NT2/D1 (cell line): ENCODE measurements at regions not wholly inside any gene's neighbourhood (a gene's known extent, or its start where the extent isn't known, plus 50 kb on each side); places are given as distances from the start of the nearest gene placed in this dataset.
"Not testable (repeated sequence)": the region's sequence is repeated elsewhere in the genome, so short reads cannot be mapped to it uniquely, and the experiment has no call there.

Experiments used
- DNase-seq: peaks from one replicate; pipeline ENCODE4 v3.0.0-alpha.2; 2011; ENCODE audit warnings: low read depth, low spot score
- H3K27me3 ChIP-seq: 2 replicates; pipeline ENCODE4 v1.6.0; 2011; ENCODE audit warnings: mild to moderate bottlenecking; ENCODE audit not compliant: insufficient read length, insufficient read depth
- H3K36me3 ChIP-seq: 2 replicates; pipeline ENCODE4 v1.6.1; 2011; ENCODE audit warnings: mild to moderate bottlenecking, low read length, mixed read lengths; ENCODE audit not compliant: insufficient read depth, insufficient read length
- H3K4me1 ChIP-seq: 2 replicates; pipeline ENCODE4 v1.5.1; 2011; ENCODE audit not compliant: insufficient read depth, insufficient read length
- H3K4me3 ChIP-seq: 2 replicates; pipeline ENCODE4 v1.5.1; 2011; ENCODE audit warnings: low read depth; ENCODE audit not compliant: insufficient read length
- H3K9ac ChIP-seq: 2 replicates; pipeline ENCODE4 v1.6.0; 2011; ENCODE audit warnings: low read depth; ENCODE audit not compliant: insufficient read length
- H3K9me3 ChIP-seq: 2 replicates; pipeline ENCODE4 v1.5.1; 2011; ENCODE audit warnings: mild to moderate bottlenecking, low read length; ENCODE audit not compliant: insufficient read depth
- SUZ12 ChIP-seq: IDR thresholded peaks from 2 replicates; pipeline ENCODE4 v1.6.1; 2011; ENCODE audit not compliant: insufficient read length, insufficient read depth; ENCODE audit errors: extremely low read depth
- YY1 ChIP-seq: IDR thresholded peaks from 2 replicates; pipeline ENCODE4 v1.6.1; 2011; ENCODE audit not compliant: insufficient read length, insufficient read depth
- ZNF274 ChIP-seq: IDR thresholded peaks from 2 replicates; pipeline ENCODE4 v1.6.1; 2011; ENCODE audit warnings: mild to moderate bottlenecking, low read depth, low read length

DNA sequence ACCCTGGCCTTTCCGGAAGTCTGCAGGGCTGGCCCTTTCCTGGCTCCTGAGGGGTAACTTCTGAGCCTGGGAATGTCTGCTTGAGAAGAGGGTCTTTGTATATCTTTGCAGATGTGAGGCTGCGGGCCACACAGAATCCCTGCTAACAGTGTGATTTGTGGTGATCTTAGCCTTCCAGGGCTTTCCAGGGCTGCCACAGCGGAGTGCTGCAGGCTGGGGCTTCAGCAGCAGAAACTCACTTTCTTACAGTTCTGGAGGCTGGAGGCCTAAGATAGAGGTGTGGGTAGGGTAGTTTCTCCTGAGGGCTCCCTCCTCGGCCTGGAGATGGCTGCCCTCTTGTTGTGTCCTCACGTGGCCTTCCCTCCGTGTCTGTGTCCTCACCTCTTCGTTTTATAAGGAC, 294.7 kb upstream of the HS6ST1 start:
- DNase-seq = no peak
- Histone ChIP-seq H3K9me3 (peaks cover 9% of the 10 kb centered on the region; the same call in 1 of the 2 replicates), H3K9ac (no peak overlapping the region), H3K4me1 (peaks cover 4% of the 10 kb centered on the region), H3K4me3 (no peak overlapping the region), H3K36me3 (no peaks in the 10 kb centered on the region), H3K27me3 (no peaks in the 10 kb centered on the region)
- no peak for TF ChIP-seq SUZ12
- TF ChIP-seq ZNF274 = no peak
- TF ChIP-seq YY1 = no peak

DNA sequence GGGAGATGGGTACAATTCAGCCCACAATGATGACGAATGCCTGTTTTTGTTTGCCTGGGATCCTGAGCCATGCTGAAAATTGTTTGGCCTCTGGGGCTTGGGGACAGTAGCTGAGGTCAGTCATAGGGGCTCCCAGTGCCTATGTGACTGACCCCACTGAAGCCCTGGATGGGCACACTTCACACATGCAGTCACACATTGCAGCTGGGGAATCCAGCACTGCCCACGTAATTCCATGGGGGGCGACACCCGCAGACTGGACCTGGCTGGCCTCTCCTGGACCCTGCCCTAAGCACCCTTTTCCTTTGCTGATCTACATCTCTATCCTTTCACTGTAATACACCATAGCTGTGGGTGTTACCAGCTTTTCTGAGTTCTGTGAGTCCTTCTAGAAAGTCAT, 295.2 kb upstream of the HS6ST1 start:
- TF ChIP-seq YY1 = no peak
- no peak for TF ChIP-seq ZNF274
- TF ChIP-seq SUZ12 = no peak
- H3K4me3 ChIP-seq = no peak overlapping the region

DNA sequence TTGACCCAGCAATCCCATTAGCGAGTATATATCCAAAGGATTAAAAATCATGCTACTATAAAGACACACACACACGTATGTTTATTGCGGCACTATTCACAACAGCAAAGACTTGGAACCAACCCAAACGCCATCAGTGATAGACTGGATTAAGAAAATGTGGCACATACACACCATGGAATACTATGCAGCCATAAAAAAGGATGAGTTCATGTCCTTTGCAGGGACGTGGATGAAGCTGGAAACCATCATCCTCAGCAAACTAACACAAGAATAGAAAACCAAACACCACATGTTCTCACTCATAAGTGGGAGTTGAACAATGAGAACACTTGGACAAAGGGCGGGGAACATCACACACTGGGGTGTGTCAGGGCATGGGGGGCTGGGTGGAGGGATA, 296.2 kb upstream of the HS6ST1 start:
- not testable (repeated sequence) for H3K36me3 ChIP-seq

More for the DNA sequence above, 295.2 kb upstream of the HS6ST1 start:
- Histone ChIP-seq H3K27me3 (no peaks in the 10 kb centered on the region), H3K4me1 (peaks cover 4% of the 10 kb centered on the region), H3K9me3 (peaks cover 15% of the 10 kb centered on the region; the same call in 1 of the 2 replicates), H3K9ac (no peak overlapping the region), H3K36me3 (no peaks in the 10 kb centered on the region)
- no peak for DNase-seq

DNA sequence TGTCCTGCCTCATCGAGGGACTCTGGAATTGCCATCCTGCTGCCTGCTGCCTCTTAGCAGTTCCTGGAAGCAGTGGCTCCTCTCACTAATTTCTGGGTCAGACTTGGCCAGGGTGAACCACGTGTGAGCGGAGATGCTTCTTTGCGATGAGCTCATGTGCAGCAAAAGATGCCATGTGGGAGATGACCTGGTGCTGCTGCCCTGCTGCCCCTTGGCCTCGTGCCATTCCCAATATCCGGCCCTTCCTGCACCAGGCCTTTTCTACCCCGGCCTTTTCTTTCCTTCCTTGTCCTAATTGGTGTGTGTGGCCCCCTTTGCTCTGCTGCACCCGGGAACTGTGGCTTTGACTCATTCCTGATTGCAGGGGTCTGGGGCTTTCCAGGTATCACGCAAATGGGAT, 296.9 kb upstream of the HS6ST1 start:
- H3K27me3 ChIP-seq = no peaks in the 10 kb centered on the region
- no peaks in the 10 kb centered on the region for H3K36me3 ChIP-seq
- H3K9ac ChIP-seq = no peak overlapping the region
- DNase-seq = no peak
- peaks cover 20% of the 10 kb centered on the region; the same call in 1 of the 2 replicates for H3K9me3 ChIP-seq
- TF ChIP-seq YY1 = no peak
- TF ChIP-seq ZNF274 = no peak
- TF ChIP-seq SUZ12 = no peak
- peaks cover 4% of the 10 kb centered on the region for H3K4me1 ChIP-seq
- H3K4me3 ChIP-seq = no peak overlapping the region

More for the DNA sequence above, 296.2 kb upstream of the HS6ST1 start:
- H3K9me3 ChIP-seq = peaks cover 20% of the 10 kb centered on the region; the same call in 1 of the 2 replicates
- not testable (repeated sequence) for H3K27me3 ChIP-seq, H3K9ac ChIP-seq, DNase-seq, H3K4me1 ChIP-seq, H3K4me3 ChIP-seq

DNA sequence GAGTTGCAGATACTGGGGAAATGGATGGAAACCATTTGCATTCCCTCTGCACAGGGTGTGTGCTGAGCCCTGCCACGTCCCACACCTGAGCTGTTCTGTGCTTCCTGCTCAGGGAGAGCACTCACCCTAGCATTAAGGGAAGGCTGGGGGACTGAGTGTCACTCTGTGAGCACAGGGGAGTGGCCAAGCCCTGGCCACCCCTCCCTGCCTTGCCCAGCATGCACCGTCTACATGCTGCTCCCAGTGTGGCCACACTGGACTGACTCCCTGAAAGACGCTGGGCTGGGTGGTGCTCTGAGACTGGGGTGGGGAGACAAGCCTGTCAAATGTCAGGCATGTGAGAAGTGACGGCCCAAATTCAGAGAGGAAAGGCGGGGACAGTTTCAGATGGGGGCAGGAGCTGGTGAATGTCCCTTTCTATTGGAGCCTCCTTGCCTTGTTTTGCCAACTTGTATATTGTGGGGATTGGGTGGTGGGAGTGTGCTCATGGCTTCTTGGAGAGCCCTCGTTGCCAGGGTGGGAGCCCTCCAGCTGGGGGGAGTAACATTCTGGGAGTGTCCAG, 298.4 kb upstream of the HS6ST1 start:
- Histone ChIP-seq H3K9ac (no peak overlapping the region), H3K4me3 (no peak overlapping the region), H3K4me1 (no peaks in the 10 kb centered on the region), H3K27me3 (no peaks in the 10 kb centered on the region), H3K9me3 (peaks cover 20% of the 10 kb centered on the region; the same call in 1 of the 2 replicates), H3K36me3 (no peaks in the 10 kb centered on the region)
- TF ChIP-seq SUZ12 (no peak), YY1 (no peak), ZNF274 (no peak)
- no peak for DNase-seq

DNA sequence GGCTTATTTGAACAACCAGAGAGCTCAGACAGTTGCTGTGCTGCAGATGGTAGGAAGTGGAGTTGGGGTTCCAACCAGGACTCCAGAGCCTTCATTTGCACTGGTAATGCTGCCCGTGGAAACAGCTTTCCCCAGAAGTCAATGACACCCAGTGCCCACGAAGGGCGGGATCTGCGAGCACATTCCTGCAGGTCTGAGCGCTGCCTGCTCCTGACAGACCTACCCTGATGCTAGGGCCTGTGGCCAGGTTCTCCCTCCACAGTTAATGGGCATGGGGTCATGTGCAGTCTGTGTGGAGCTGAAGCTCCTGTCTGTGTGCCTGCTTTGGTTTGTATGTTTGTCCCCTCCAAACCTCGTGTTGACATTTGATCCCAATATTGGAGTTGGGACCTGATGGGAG, 299.0 kb upstream of the HS6ST1 start:
- Histone ChIP-seq H3K27me3 (no peaks in the 10 kb centered on the region), H3K4me1 (no peaks in the 10 kb centered on the region), H3K9me3 (peaks cover 20% of the 10 kb centered on the region; the same call in 1 of the 2 replicates), H3K9ac (no peak overlapping the region), H3K36me3 (no peaks in the 10 kb centered on the region), H3K4me3 (no peak overlapping the region)
- TF ChIP-seq ZNF274 = no peak
- TF ChIP-seq SUZ12 = no peak
- TF ChIP-seq YY1 = no peak
- no peak for DNase-seq

DNA sequence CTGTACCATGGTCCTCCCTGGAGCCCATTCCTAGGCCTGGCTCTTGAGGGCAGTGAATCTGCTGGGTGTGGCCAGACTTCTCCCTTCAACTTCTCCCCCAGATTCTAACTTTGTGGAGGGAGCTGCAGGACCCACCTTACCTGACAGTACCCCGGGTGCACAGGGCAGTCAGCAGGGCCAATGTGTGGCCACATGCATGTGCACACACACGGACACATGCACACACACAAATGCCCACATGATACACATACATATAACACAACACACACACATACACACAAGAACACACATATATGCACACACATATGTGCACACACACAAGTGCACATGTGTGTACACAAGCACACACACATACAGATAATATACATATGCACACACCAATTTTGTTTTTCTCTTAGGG, 300.0 kb upstream of the HS6ST1 start:
- no peak for TF ChIP-seq ZNF274
- no peak for TF ChIP-seq YY1
- no peak for TF ChIP-seq SUZ12
- Histone ChIP-seq H3K9ac (no peak overlapping the region), H3K4me3 (no peak overlapping the region), H3K36me3 (no peaks in the 10 kb centered on the region), H3K9me3 (peaks cover 20% of the 10 kb centered on the region; the same call in 1 of the 2 replicates), H3K4me1 (peaks cover 8% of the 10 kb centered on the region), H3K27me3 (no peaks in the 10 kb centered on the region)
- no peak for DNase-seq
